ENCODE measurements at regions not wholly inside any gene's neighbourhood (a gene's known extent, or its start where the extent isn't known, plus 50 kb on each side); places are given as distances from the start of the nearest gene placed in this dataset.
"Not testable (repeated sequence)": the region's sequence is repeated elsewhere in the genome, so short reads cannot be mapped to it uniquely, and the experiment has no call there.

GRCh38 chr1:234836776-234837357 lies 226.9 kb upstream of the IRF2BP2 start:
- no peak for DNase-seq

GRCh38 chr1:234836045-234836681 lies 226.2 kb upstream of the IRF2BP2 start:
- no peak for DNase-seq

GRCh38 chr1:234835239-234835638 lies 225.3 kb upstream of the IRF2BP2 start:
- no peak for DNase-seq

- DNase-seq = no peak
Observed at GRCh38 chr1:234833646-234834045, 223.7 kb upstream of the IRF2BP2 start.

GRCh38 chr1:234833118-234833517 lies 223.1 kb upstream of the IRF2BP2 start:
- DNase-seq = no peak

GRCh38 chr1:234827656-234828055 lies 217.7 kb upstream of the IRF2BP2 start:
- DNase-seq = no peak

GRCh38 chr1:234827181-234827580 lies 217.2 kb upstream of the IRF2BP2 start:
- no peak for DNase-seq

- no peak for DNase-seq
Observed at GRCh38 chr1:234826352-234826751, 216.4 kb upstream of the IRF2BP2 start.

- DNase-seq = no peak
Observed at GRCh38 chr1:234825498-234826165, 215.7 kb upstream of the IRF2BP2 start.

GRCh38 chr1:234824836-234825235 lies 214.9 kb upstream of the IRF2BP2 start:
- not testable (repeated sequence) for DNase-seq

- DNase-seq = no peak
Observed at GRCh38 chr1:234823191-234824176, 213.5 kb upstream of the IRF2BP2 start.

GRCh38 chr1:234821840-234822239 lies 211.9 kb upstream of the IRF2BP2 start:
- no peak for DNase-seq

- DNase-seq = no peak
Observed at GRCh38 chr1:234820597-234820996, 210.6 kb upstream of the IRF2BP2 start.

GRCh38 chr1:234819845-234820244 lies 209.9 kb upstream of the IRF2BP2 start:
- DNase-seq = not testable (repeated sequence)

- DNase-seq = not testable (repeated sequence)
Observed at GRCh38 chr1:234818040-234818387, 208.0 kb upstream of the IRF2BP2 start.

GRCh38 chr1:234817313-234818039 lies 207.5 kb upstream of the IRF2BP2 start:
- DNase-seq = peak; percentile 19

- not testable (repeated sequence) for DNase-seq
Observed at GRCh38 chr1:234816864-234817263, 206.9 kb upstream of the IRF2BP2 start.

GRCh38 chr1:234816186-234816851 lies 206.3 kb upstream of the IRF2BP2 start:
- not testable (repeated sequence) for DNase-seq

GRCh38 chr1:234815295-234815815 lies 205.4 kb upstream of the IRF2BP2 start:
- DNase-seq = not testable (repeated sequence)

- DNase-seq = not testable (repeated sequence)
Observed at GRCh38 chr1:234814235-234814634, 204.3 kb upstream of the IRF2BP2 start.

- peak; percentile 87 for DNase-seq
Observed at GRCh38 chr1:234811824-234812223, 201.8 kb upstream of the IRF2BP2 start.

GRCh38 chr1:234810726-234811125 lies 200.7 kb upstream of the IRF2BP2 start:
- not testable (repeated sequence) for DNase-seq

Data from EL (cell line).